HG02588 (cell line): ENCODE measurements at regions not wholly inside any gene's neighbourhood (a gene's known extent, or its start where the extent isn't known, plus 50 kb on each side); places are given as distances from the start of the nearest gene placed in this dataset.
"Not testable (repeated sequence)": the region's sequence is repeated elsewhere in the genome, so short reads cannot be mapped to it uniquely, and the experiment has no call there.

Source experiments
- ATAC-seq: cut with Tn5 transposase; IDR thresholded peaks from one replicate; pipeline ENCODE4 v1.9.1; 2021; ENCODE audit warnings: mild to moderate bottlenecking, moderate library complexity; ENCODE audit not compliant: unreplicated experiment

DNA sequence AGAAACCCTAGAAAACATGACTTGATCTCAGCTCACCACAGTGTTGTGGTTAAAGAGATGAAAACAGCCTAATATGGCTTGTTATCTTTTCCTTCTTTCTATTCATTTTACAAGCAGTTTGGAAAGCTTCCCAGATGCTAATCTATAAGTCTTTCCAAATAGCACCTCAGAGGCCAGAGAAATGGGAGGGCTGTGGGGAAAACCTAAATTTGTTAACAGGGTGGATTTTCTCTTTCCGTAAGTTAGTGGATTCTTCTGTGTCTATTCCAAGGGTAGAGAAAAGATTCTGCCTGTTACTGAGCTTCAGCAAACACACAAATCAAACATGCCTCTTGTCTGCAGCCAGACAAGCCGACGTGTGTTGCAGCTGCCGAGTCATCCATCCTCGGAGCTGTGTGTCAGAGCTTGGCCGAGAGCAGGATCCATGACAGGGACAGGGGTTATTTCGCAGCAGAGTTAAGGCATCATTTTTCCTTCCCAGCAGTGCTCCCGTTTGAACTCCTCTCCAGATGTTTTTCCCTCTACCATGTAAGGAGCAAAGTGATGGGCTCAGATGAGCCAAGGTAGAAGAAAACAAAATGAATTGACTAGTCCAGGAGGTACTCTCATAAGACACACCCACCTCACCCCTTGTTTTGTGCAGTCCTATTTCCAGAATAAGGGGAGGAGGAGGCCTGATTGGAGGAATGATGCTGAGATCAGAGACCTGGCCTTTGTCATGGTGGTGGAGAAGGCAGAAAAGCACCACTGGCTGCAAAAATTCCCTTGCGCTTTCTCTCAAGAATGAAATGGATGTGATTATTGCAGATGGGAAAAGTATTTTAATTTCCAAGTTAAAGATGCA, 560.0 kb downstream of the C6orf118 start:
- no peak for ATAC-seq

DNA sequence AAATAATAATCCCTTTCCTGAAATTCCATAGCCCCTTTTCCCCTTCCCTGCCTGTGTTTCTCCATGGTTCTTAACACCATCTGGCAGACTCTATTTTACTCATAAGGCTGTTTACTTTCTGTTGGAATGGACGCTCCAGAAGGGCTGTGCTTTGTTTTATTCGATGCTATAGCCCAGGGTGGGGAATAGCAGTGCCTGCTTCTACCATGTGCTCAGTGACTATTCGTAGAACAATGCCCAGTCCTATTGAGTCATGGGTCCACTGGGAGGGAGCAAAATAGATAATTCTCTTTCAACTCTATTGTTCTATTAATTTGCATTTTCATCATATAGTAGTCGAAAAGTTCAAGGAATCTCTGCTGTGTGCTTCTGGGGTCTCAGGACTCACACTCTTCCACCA, 565.1 kb downstream of the C6orf118 start:
- no peak for ATAC-seq

DNA sequence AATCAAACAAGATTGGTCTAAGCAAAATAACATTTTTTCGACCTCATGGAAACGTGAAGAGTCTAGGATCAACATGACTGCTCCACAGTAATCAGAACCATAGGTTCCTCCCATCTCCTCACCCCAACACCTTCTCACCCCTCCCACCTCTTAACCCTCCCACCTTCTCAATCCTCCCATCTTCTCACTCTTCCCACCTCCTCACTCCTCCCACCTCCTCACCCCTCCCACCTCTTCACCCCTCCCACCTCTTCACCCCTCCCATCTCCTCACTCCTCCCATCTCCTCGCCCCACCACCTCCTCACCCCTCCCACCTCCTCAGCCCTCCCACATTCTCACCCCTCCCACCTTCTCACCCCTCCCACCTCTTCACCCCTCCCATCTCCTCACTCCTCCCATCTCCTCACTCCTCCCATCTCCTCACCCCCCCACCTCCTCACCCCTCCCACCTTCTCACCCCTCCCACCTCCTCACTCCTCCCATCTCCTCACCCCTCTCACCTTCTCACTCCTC, 567.4 kb downstream of the C6orf118 start:
- ATAC-seq = no peak

- ATAC-seq = not testable (repeated sequence)
Measured at GRCh38 chr6:164736090-164736489, 573.3 kb downstream of the C6orf118 start.

DNA sequence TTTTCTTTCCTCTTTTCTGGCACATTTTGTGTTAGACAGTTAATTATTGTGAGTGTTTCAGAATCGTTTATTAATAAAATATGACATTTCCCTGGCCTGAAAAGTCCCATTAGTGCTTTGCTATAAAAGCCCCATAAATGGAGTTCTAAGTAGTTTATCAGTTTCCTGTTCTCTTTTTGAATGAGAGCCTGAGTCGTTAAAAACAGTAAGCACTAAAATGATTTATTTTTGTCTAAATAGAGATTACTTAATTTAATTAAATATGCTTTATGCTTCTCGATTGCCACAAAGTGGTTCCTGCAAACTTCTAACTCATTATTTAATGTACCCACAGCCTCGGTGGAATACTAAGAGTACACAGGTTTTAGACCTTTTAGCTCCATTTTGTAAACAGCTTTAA, 577.9 kb downstream of the C6orf118 start:
- ATAC-seq = no peak

DNA sequence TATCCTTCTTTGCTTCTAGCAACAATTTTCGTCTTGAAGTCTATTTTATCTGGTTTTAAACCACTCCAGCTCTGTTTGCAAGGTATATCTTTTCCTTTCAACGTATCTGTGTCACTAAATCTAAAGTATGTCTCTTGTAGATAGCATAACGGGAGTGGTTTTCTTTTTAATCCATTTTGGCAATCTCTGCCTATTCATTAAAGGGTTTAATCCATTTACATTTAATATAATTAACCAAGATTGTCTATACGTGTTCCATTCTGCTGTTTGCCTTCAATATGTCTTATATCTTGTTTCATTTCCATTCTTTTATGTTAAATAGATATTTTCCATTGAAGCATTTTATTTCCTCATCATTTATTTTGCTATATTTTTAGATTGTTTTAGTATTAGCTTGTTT, 587.9 kb downstream of the C6orf118 start:
- ATAC-seq = no peak

GRCh38 chr6:164700497-164700896, 608.9 kb downstream of the C6orf118 start:
- ATAC-seq = no peak

GRCh38 chr6:164695896-164696295, 613.5 kb downstream of the C6orf118 start:
- no peak for ATAC-seq

GRCh38 chr6:164694386-164694785, 615.0 kb downstream of the C6orf118 start:
- ATAC-seq = no peak

DNA sequence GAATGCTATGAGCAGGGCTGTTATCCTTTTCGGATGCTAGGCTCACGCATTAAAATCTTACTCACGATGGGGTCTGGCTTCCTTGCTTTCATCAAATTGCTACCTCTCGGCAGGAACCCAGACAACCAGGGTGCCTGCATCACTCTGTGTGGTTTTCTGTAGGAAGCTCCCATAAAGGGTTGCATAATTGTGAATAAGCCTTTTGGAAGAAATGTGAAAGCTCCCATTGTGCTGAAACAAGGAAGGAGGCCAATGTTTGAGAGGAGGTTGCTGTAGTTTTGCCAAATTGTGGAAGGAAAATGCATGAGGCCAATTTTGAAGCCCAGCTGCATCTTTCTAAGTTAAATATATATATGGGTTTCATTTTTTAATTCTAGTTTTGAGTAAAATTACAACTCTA, 615.5 kb downstream of the C6orf118 start:
- no peak for ATAC-seq

DNA sequence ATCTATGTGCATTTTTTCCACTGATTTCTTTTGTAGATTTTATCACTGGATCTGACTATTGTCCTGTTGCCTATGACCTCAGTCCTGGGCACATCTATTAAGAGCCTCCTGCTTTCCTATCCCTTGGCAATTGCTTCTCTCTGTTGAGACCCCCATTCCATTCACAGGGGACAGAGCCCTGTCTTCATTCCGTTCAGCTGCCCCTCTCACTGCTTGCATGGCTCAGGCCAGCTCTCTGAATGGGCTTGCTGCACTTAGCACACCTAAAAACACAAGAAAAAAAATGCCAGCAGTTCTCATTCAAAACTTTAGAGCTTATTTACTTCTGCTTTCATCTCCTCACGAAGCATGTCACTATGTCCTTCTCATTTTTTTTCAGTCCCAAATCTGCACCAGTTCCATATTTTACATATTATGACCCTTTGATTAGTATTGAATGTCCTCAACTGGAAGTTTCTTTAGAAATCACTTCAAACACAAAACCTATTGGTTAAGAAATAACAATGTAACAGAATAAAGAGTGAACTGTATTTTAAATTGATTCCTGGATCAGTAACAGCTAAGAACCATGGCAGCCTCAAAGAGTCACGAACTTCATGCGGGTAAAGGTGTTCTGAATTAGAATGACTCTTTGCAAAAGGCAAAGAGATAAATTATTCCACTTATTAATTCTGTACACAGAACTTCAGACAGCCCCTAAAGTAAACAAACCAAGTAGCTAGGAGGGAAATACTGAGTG, 616.5 kb downstream of the C6orf118 start:
- no peak for ATAC-seq

GRCh38 chr6:164690702-164691500, 618.5 kb downstream of the C6orf118 start:
- ATAC-seq = no peak

GRCh38 chr6:164690241-164690640, 619.2 kb downstream of the C6orf118 start:
- ATAC-seq = no peak

- ATAC-seq = no peak
Measured at GRCh38 chr6:164665328-164665727, 644.1 kb downstream of the C6orf118 start.

GRCh38 chr6:164663634-164664033, 645.8 kb downstream of the C6orf118 start:
- no peak for ATAC-seq

DNA sequence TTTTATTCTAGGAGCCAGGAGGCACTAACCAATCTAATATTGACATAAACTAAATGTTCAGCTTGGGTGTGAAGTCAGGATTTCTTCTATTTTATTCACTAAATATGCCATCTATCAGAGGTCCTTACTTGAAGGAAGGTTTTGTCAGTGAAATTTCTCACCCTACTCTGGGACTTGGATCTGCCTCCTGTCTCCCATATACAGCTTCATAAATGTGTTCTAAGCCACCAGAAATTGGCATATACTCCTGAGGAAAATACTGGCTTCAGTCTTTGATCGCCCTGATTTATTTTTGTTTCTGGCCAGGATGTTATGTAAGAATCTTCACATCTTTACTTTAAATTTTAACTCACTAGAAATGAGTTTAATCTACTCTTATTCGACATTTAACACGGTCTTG, 647.7 kb downstream of the C6orf118 start:
- ATAC-seq = no peak

GRCh38 chr6:164660781-164661180, 648.6 kb downstream of the C6orf118 start:
- no peak for ATAC-seq

- no peak for ATAC-seq
Measured at GRCh38 chr6:164640956-164641355, 668.4 kb downstream of the C6orf118 start.

GRCh38 chr6:164628302-164628931, 681.0 kb downstream of the C6orf118 start:
- ATAC-seq = no peak

DNA sequence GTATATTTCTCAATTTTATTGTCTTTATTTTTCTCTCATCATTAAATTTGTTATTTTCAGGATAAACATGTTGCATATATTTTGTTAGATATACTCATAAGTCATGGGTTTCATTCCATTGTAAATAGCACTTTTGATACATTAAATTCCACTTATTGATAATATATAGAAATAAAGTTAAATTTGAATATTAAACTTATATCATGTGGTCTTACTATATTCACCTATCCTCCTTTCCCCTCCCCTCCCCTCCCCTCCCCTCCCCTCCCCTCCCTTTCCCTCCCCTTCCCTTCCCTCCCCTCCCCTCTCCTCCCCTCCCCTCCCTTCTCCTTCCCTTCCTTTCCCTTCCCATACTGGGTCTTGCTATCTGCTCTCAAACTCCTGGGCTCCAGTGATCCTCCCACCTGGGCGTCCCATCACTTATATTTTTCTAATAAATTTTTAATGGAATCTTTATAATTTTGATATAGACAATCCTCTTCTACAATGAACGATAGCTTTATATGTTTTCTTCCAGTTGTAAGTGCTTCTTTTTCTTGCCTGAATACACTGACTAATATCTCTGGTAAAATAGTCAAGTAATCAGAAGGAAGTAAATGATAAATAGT, 692.4 kb downstream of the C6orf118 start:
- ATAC-seq = no peak
